ENCODE measurements at regions not wholly inside any gene's neighbourhood (a gene's known extent, or its start where the extent isn't known, plus 50 kb on each side); places are given as distances from the start of the nearest gene placed in this dataset.

GRCh38 chr2:18706001-18706400, 116.6 kb upstream of the NT5C1B start:
- Histone ChIP-seq H3K27me3 (no peaks in the 10 kb centered on the region), H3K9me3 (no peaks in the 10 kb centered on the region), H3K36me3 (no peaks in the 10 kb centered on the region), H3K27ac (no peak overlapping the region), H3K4me1 (peaks cover 0 to 14% (median 0%) of the 10 kb centered on the region in 3 donors), H3K4me3 (no peak overlapping the region)
- no peak for ATAC-seq
- no peak for TF ChIP-seq EP300 (IDR thresholded peaks at IDR 0.05)
- TF ChIP-seq, protein P1, sequence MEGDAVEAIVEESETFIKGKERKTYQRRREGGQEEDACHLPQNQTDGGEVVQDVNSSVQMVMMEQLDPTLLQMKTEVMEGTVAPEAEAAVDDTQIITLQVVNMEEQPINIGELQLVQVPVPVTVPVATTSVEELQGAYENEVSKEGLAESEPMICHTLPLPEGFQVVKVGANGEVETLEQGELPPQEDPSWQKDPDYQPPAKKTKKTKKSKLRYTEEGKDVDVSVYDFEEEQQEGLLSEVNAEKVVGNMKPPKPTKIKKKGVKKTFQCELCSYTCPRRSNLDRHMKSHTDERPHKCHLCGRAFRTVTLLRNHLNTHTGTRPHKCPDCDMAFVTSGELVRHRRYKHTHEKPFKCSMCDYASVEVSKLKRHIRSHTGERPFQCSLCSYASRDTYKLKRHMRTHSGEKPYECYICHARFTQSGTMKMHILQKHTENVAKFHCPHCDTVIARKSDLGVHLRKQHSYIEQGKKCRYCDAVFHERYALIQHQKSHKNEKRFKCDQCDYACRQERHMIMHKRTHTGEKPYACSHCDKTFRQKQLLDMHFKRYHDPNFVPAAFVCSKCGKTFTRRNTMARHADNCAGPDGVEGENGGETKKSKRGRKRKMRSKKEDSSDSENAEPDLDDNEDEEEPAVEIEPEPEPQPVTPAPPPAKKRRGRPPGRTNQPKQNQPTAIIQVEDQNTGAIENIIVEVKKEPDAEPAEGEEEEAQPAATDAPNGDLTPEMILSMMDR (IDR thresholded peaks at IDR 0.05), result no peak
- TF ChIP-seq POLR2AphosphoS5 (IDR thresholded peaks at IDR 0.05), result no peak
- no peak for TF ChIP-seq POLR2A (IDR thresholded peaks at IDR 0.05)
- 87 to 89% methylated on average over 1 to 2 of the region's 2 CpGs for WGBS, 2 donors (ENCODE audit: low coverage in 1 of 2)

GRCh38 chr2:18704276-18704675, 114.9 kb upstream of the NT5C1B start:
- ATAC-seq, result no peak
- peaks cover 0 to 9% (median 0%) of the 10 kb centered on the region in 3 donors for H3K4me1 ChIP-seq
- 56 to 57% methylated on average over 2 of the region's 2 CpGs for WGBS, 2 donors (ENCODE audit: low coverage in 1 of 2)
- H3K4me3 ChIP-seq, result no peak overlapping the region
- no peak for TF ChIP-seq POLR2A (IDR thresholded peaks at IDR 0.05)
- TF ChIP-seq, protein P1 (IDR thresholded peaks at IDR 0.05), result no peak
- no peak for TF ChIP-seq EP300 (IDR thresholded peaks at IDR 0.05)
- TF ChIP-seq POLR2AphosphoS5 (IDR thresholded peaks at IDR 0.05), result no peak
- H3K27me3 ChIP-seq, result no peaks in the 10 kb centered on the region
- H3K36me3 ChIP-seq, result no peaks in the 10 kb centered on the region
- H3K9me3 ChIP-seq, result no peaks in the 10 kb centered on the region
- H3K27ac ChIP-seq, result no peak overlapping the region

- no peaks in the 10 kb centered on the region for H3K27me3 ChIP-seq
- H3K36me3 ChIP-seq, result no peaks in the 10 kb centered on the region
- H3K4me1 ChIP-seq, result peaks cover 0 to 5% (median 0%) of the 10 kb centered on the region in 3 donors
- TF ChIP-seq POLR2AphosphoS5 (IDR thresholded peaks at IDR 0.05) (no peak), EP300 (IDR thresholded peaks at IDR 0.05) (no peak), POLR2A (IDR thresholded peaks at IDR 0.05) (no peak)
- TF ChIP-seq, protein P1 (IDR thresholded peaks at IDR 0.05), result no peak
- no peak overlapping the region for H3K4me3 ChIP-seq
- WGBS, 2 donors (ENCODE audit: low coverage in 1 of 2), result 12 to 47% methylated on average over 2 of the region's 2 CpGs
- ATAC-seq, result no peak
- no peak overlapping the region for H3K27ac ChIP-seq
- H3K9me3 ChIP-seq, result no peaks in the 10 kb centered on the region
These were observed 114.2 kb upstream of the NT5C1B start for GRCh38 chr2:18703555-18703954.

GRCh38 chr2:18701981-18702380, 112.6 kb upstream of the NT5C1B start:
- H3K4me1 ChIP-seq, result peaks cover 0 to 5% (median 0%) of the 10 kb centered on the region in 3 donors
- no peaks in the 10 kb centered on the region for H3K36me3 ChIP-seq
- no peak for ATAC-seq
- H3K9me3 ChIP-seq, result no peaks in the 10 kb centered on the region
- TF ChIP-seq, protein P1 (IDR thresholded peaks at IDR 0.05), result no peak
- TF ChIP-seq EP300 (IDR thresholded peaks at IDR 0.05) (no peak), POLR2AphosphoS5 (IDR thresholded peaks at IDR 0.05) (no peak), POLR2A (IDR thresholded peaks at IDR 0.05) (no peak)
- H3K27me3 ChIP-seq, result no peaks in the 10 kb centered on the region
- peak overlapping the region in 1 of 4 donors; percentile 3 for H3K27ac ChIP-seq
- H3K4me3 ChIP-seq, result no peak overlapping the region

DNA sequence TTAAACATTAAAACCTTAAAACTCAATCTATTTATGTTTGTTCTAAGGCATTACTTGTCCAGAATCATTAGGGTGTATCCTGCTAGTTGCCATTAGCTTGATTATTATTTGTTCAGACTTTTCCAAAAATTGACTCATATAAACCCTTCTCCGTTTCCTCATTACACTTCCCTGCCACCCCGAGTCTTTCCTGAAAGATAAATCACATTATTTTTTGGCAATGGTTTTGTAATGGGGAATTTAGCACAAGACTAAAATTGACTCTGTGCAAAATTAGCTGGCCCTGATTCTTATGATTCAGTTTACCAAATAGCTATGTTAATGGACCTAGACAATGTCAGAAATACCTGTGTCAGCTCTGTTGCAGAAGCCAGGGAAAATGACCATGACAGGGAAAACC, 112.2 kb upstream of the NT5C1B start:
- no peak for TF ChIP-seq POLR2A (IDR thresholded peaks at IDR 0.05)
- TF ChIP-seq POLR2AphosphoS5 (IDR thresholded peaks at IDR 0.05), result no peak
- TF ChIP-seq, protein P1 (IDR thresholded peaks at IDR 0.05), result no peak
- no peak for TF ChIP-seq EP300 (IDR thresholded peaks at IDR 0.05)
- Histone ChIP-seq H3K4me3 (no peak overlapping the region), H3K4me1 (peaks cover 0 to 5% (median 0%) of the 10 kb centered on the region in 3 donors), H3K9me3 (no peaks in the 10 kb centered on the region), H3K27me3 (no peaks in the 10 kb centered on the region), H3K36me3 (no peaks in the 10 kb centered on the region), H3K27ac (peak overlapping the region in 1 of 4 donors; percentile 3)
- no peak for ATAC-seq
- 16 to 30% methylated on average over 2 of the region's 2 CpGs for WGBS, 2 donors (ENCODE audit: low coverage in 1 of 2)

Data from gastroesophageal sphincter (tissue), 4 donors.